ENCODE measurements at regions not wholly inside any gene's neighbourhood (a gene's known extent, or its start where the extent isn't known, plus 50 kb on each side); places are given as distances from the start of the nearest gene placed in this dataset.

DNA sequence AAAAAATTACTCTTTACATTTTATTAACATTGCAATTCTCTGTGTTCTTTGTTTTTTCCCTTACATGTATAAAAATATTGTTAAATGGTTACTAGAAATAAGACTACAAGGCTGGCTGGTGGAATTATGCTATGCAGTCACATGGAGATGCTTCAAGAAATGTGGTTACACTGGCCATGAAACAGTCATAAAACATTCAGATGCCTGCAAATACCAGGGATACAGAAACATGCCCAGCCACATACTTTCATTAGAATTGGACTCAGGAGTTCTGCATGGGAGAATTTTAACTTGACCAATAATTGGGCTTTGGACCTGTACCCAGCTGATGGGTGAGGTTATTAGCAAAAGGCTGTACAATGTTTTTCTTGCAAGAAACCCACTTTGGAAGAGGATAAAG, 1407.7 kb upstream of the SLC10A2 start:
- no peaks in the 10 kb centered on the region for H3K4me1 Mint-ChIP-seq (ENCODE audit: low read depth)
- H3K27me3 Mint-ChIP-seq (ENCODE audit: low read depth) = no peaks in the 10 kb centered on the region
- peaks cover 25% of the 10 kb centered on the region for H3K9me3 Mint-ChIP-seq (ENCODE audit: low read depth)
- peaks cover 2% of the 10 kb centered on the region for H3K36me3 Mint-ChIP-seq (ENCODE audit: low read depth)
- no peak for DNase-seq (ENCODE audit: low spot score)
- H3K27ac Mint-ChIP-seq (ENCODE audit: unreplicated experiment) = no peak overlapping the region
- no peak overlapping the region for H3K4me3 Mint-ChIP-seq (ENCODE audit: unreplicated experiment)
- TF ChIP-seq, protein P1, sequence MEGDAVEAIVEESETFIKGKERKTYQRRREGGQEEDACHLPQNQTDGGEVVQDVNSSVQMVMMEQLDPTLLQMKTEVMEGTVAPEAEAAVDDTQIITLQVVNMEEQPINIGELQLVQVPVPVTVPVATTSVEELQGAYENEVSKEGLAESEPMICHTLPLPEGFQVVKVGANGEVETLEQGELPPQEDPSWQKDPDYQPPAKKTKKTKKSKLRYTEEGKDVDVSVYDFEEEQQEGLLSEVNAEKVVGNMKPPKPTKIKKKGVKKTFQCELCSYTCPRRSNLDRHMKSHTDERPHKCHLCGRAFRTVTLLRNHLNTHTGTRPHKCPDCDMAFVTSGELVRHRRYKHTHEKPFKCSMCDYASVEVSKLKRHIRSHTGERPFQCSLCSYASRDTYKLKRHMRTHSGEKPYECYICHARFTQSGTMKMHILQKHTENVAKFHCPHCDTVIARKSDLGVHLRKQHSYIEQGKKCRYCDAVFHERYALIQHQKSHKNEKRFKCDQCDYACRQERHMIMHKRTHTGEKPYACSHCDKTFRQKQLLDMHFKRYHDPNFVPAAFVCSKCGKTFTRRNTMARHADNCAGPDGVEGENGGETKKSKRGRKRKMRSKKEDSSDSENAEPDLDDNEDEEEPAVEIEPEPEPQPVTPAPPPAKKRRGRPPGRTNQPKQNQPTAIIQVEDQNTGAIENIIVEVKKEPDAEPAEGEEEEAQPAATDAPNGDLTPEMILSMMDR (IDR thresholded peaks at IDR 0.05) = no peak

DNA sequence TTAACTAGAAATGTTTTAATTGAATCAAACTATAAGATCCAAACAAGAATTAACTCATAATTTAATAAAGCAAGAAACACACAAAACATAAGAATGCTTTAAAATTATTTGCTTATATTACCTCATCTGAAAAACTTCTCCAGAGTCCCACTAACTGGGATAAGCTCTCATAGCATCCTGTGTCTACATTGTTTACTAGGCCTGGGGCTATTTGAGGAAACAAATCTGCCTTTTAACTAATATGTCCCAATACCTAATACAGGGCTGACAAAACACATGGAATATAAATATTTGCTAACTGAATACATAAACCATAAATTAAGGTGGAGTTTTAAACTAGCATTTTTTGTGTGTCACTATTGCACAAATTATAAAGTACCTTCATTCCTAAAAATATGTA, 1399.8 kb upstream of the SLC10A2 start:
- no peaks in the 10 kb centered on the region for H3K4me1 Mint-ChIP-seq (ENCODE audit: low read depth)
- no peak overlapping the region for H3K27ac Mint-ChIP-seq (ENCODE audit: unreplicated experiment)
- TF ChIP-seq, protein P1 (IDR thresholded peaks at IDR 0.05) = no peak
- no peaks in the 10 kb centered on the region for H3K36me3 Mint-ChIP-seq (ENCODE audit: low read depth)
- no peak overlapping the region for H3K4me3 Mint-ChIP-seq (ENCODE audit: unreplicated experiment)
- DNase-seq (ENCODE audit: low spot score) = no peak
- no peaks in the 10 kb centered on the region for H3K9me3 Mint-ChIP-seq (ENCODE audit: low read depth)
- H3K27me3 Mint-ChIP-seq (ENCODE audit: low read depth) = no peaks in the 10 kb centered on the region

DNA sequence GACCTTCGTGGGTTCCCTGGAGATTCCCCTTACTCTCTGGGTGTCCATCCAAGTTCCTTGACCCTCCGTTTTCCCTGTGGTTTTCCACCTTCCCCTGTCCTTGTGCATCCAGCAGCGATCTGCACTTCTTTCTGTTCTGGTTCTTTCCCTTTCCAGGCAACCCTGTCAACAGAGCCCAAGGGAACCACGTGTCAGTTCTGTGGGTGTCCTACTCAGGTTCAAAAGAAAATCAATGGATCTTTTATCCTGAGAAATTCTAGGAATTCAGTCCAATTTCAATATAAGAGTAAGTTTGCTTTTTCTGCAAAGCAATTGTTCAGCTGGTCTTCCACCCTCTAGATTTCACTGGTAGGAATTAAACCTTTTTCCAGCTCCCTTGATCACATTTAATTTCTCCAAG, 1394.8 kb upstream of the SLC10A2 start:
- Mint-ChIP-seq H3K27me3 (ENCODE audit: low read depth) (no peaks in the 10 kb centered on the region), H3K4me1 (ENCODE audit: low read depth) (no peaks in the 10 kb centered on the region), H3K9me3 (ENCODE audit: low read depth) (no peaks in the 10 kb centered on the region), H3K36me3 (ENCODE audit: low read depth) (no peaks in the 10 kb centered on the region), H3K4me3 (ENCODE audit: unreplicated experiment) (no peak overlapping the region), H3K27ac (ENCODE audit: unreplicated experiment) (peak overlapping the region; percentile 32)
- TF ChIP-seq, protein P1 (IDR thresholded peaks at IDR 0.05) = no peak
- DNase-seq (ENCODE audit: low spot score) = no peak

- no peak overlapping the region for H3K4me3 Mint-ChIP-seq (ENCODE audit: unreplicated experiment)
- no peak overlapping the region for H3K27ac Mint-ChIP-seq (ENCODE audit: unreplicated experiment)
- DNase-seq (ENCODE audit: low spot score) = no peak
- H3K27me3 Mint-ChIP-seq (ENCODE audit: low read depth) = no peaks in the 10 kb centered on the region
- no peaks in the 10 kb centered on the region for H3K36me3 Mint-ChIP-seq (ENCODE audit: low read depth)
- no peaks in the 10 kb centered on the region for H3K9me3 Mint-ChIP-seq (ENCODE audit: low read depth)
- TF ChIP-seq, protein P1 (IDR thresholded peaks at IDR 0.05) = no peak
- H3K4me1 Mint-ChIP-seq (ENCODE audit: low read depth) = no peaks in the 10 kb centered on the region
Observed at GRCh38 chr13:104460554-104460953, 1394.3 kb upstream of the SLC10A2 start.

GRCh38 chr13:104450006-104450405, 1383.8 kb upstream of the SLC10A2 start:
- no peaks in the 10 kb centered on the region for H3K27me3 Mint-ChIP-seq (ENCODE audit: low read depth)
- no peak overlapping the region for H3K27ac Mint-ChIP-seq (ENCODE audit: unreplicated experiment)
- H3K9me3 Mint-ChIP-seq (ENCODE audit: low read depth) = peaks cover 27% of the 10 kb centered on the region
- TF ChIP-seq, protein P1 (IDR thresholded peaks at IDR 0.05) = no peak
- DNase-seq (ENCODE audit: low spot score) = no peak
- H3K4me1 Mint-ChIP-seq (ENCODE audit: low read depth) = no peaks in the 10 kb centered on the region
- H3K4me3 Mint-ChIP-seq (ENCODE audit: unreplicated experiment) = no peak overlapping the region
- H3K36me3 Mint-ChIP-seq (ENCODE audit: low read depth) = no peaks in the 10 kb centered on the region

All from chondrocyte (in vitro differentiated cells).